Activated gamma-delta T cell treated with Interleukin-2 at 50 U/mL for 16 hours (primary cell): ENCODE measurements at regions not wholly inside any gene's neighbourhood (a gene's known extent, or its start where the extent isn't known, plus 50 kb on each side); places are given as distances from the start of the nearest gene placed in this dataset.

Source experiments
- DNase-seq: peaks from one replicate; pipeline ENCODE4 v3.0.0-alpha.2; 2020

- DNase-seq: no peak
Observed at GRCh38 chr2:2866459-2866858, 511.2 kb downstream of the EIPR1 start.

GRCh38 chr2:2862386-2862785, 515.2 kb downstream of the EIPR1 start:
- no peak for DNase-seq

- DNase-seq: no peak
Observed at GRCh38 chr2:2861666-2862240, 515.9 kb downstream of the EIPR1 start.

GRCh38 chr2:2860589-2861300, 516.9 kb downstream of the EIPR1 start:
- no peak for DNase-seq

- no peak for DNase-seq
Observed at GRCh38 chr2:2859732-2860131, 517.9 kb downstream of the EIPR1 start.

GRCh38 chr2:2859164-2859563, 518.5 kb downstream of the EIPR1 start:
- DNase-seq: no peak

- DNase-seq: no peak
Observed at GRCh38 chr2:2856723-2857415, 520.7 kb downstream of the EIPR1 start.

- no peak for DNase-seq
Observed at GRCh38 chr2:2855297-2855696, 522.3 kb downstream of the EIPR1 start.

GRCh38 chr2:2853346-2853745, 522.3 kb upstream of the MYT1L start:
- DNase-seq: no peak

- DNase-seq: no peak
Observed at GRCh38 chr2:2851806-2852777, 521.0 kb upstream of the MYT1L start.

GRCh38 chr2:2851316-2851715, 520.2 kb upstream of the MYT1L start:
- no peak for DNase-seq

GRCh38 chr2:2850859-2851258, 519.8 kb upstream of the MYT1L start:
- DNase-seq: no peak

GRCh38 chr2:2850218-2850755, 519.2 kb upstream of the MYT1L start:
- DNase-seq: no peak

GRCh38 chr2:2849464-2850217, 518.6 kb upstream of the MYT1L start:
- DNase-seq: no peak

GRCh38 chr2:2848621-2849333, 517.7 kb upstream of the MYT1L start:
- no peak for DNase-seq

- DNase-seq: no peak
Observed at GRCh38 chr2:2848198-2848597, 517.1 kb upstream of the MYT1L start.

GRCh38 chr2:2847209-2847676, 516.2 kb upstream of the MYT1L start:
- no peak for DNase-seq

- DNase-seq: no peak
Observed at GRCh38 chr2:2846332-2847208, 515.5 kb upstream of the MYT1L start.

- DNase-seq: no peak
Observed at GRCh38 chr2:2845806-2846315, 514.8 kb upstream of the MYT1L start.

- no peak for DNase-seq
Observed at GRCh38 chr2:2845267-2845666, 514.2 kb upstream of the MYT1L start.
